K562 (cell line): ENCODE measurements at regions not wholly inside any gene's neighbourhood (a gene's known extent, or its start where the extent isn't known, plus 50 kb on each side); places are given as distances from the start of the nearest gene placed in this dataset.

Experiments used
- ASH1L ChIP-seq: fragments of 450-650 bp; IDR thresholded peaks from 2 replicates; pipeline ENCODE4 v1.6.1; 2018; ENCODE audit warnings: borderline replicate concordance, mild to moderate bottlenecking, low read depth; ENCODE audit not compliant: partially characterized antibody
- BCOR ChIP-seq: fragments of 450-650 bp; IDR thresholded peaks from 2 replicates; pipeline ENCODE4 v1.6.1; 2016
- CHCHD3 ChIP-seq: fragments of 250-450 bp; sonication (Bioruptor Pico); IDR thresholded peaks from 2 replicates; pipeline ENCODE4 v2.1.2; 2022; ENCODE audit warnings: mild to moderate bottlenecking
- CHD1 ChIP-seq: fragments of 200-600 bp; sonication (generic); IDR thresholded peaks from one replicate; pipeline ENCODE4 v1.6.1; 2012; ENCODE audit warnings: mild to moderate bottlenecking, moderate library complexity, low read length, inconsistent platforms
- DDX20 ChIP-seq: fragments of 450-650 bp; IDR thresholded peaks from 2 replicates; pipeline ENCODE4 v1.6.1; 2016; ENCODE audit warnings: missing genetic modification characterization, low read depth, mild to moderate bottlenecking, missing compliant biosample characterization, moderate library complexity
- ESRRB ChIP-seq: fragments of 250-450 bp; sonication (Bioruptor Pico); IDR thresholded peaks from 2 replicates; pipeline ENCODE4 v1.5.0; 2020; ENCODE audit warnings: mild to moderate bottlenecking, moderate library complexity, borderline replicate concordance
- GABPA ChIP-seq: fragments of 200-800 bp; sonication (Bioruptor generic); conservative IDR thresholded peaks from 2 replicates; pipeline ENCODE4 v1.6.1; 2016; ENCODE audit warnings: low read depth, missing genetic modification characterization, missing compliant biosample characterization
- HDAC1 ChIP-seq, 2 experiments: fragments of 450-650 bp; IDR thresholded peaks; 2 replicates each; pipeline ENCODE4 v1.6.1; 2016 to 2017; ENCODE audit warnings: inconsistent platforms in 1 of 2, mild to moderate bottlenecking in 1 of 2, moderate library complexity in 1 of 2
- MEIS2 ChIP-seq: fragments of 450-650 bp; IDR thresholded peaks from 2 replicates; pipeline ENCODE4 v1.6.1; 2014; ENCODE audit warnings: mild to moderate bottlenecking; ENCODE audit not compliant: partially characterized antibody
- POLR3G ChIP-seq: IDR thresholded peaks from 2 replicates; pipeline ENCODE4 v1.6.1; 2011; ENCODE audit not compliant: insufficient read length, insufficient replicate concordance; ENCODE audit errors: extremely low read depth
- SRSF9 ChIP-seq: fragments of 200-400 bp; formaldehyde crosslinking; IDR thresholded peaks from 2 replicates; pipeline ENCODE4 v1.6.1; 2017; ENCODE audit warnings: low read depth, low read length, borderline replicate concordance
- ZNF184 ChIP-seq: sonication (generic); formaldehyde crosslinking; IDR thresholded peaks from 2 replicates; pipeline ENCODE4 v1.5.0; 2020; ENCODE audit warnings: missing genetic modification reagents
- TF ChIP-seq, protein P1 (sequence below), 2 experiments: fragments of 450-650 bp; IDR thresholded peaks; 2 replicates each; pipeline ENCODE4 v1.6.1; 2016; ENCODE audit warnings: mild to moderate bottlenecking in 2 of 2, borderline replicate concordance in 1 of 2, low read depth in 1 of 2, moderate library complexity in 1 of 2
- TF ChIP-seq, protein P2 (sequence below): sonication (generic); formaldehyde crosslinking; IDR thresholded peaks from 2 replicates; pipeline ENCODE4 v1.8.1; 2022; ENCODE audit warnings: missing genetic modification reagents
- TF ChIP-seq, protein P3 (sequence below), 3 experiments: fragments of 200-800 bp in 1 of 3; sonication (Bioruptor generic) in 1 of 3; sonication (generic) in 1 of 3; formaldehyde crosslinking in 1 of 3; IDR thresholded peaks; 2 replicates each; pipeline versions ENCODE4 v1.6.1 to v1.8.0; 2016 to 2022; ENCODE audit warnings: mild to moderate bottlenecking in 2 of 3, missing compliant biosample characterization in 2 of 3, missing genetic modification characterization in 2 of 3, missing genetic modification reagents in 1 of 3
- TF ChIP-seq, protein P4 (sequence below): fragments of 450-650 bp; formaldehyde crosslinking; IDR thresholded peaks from 2 replicates; pipeline ENCODE4 v1.4.0; 2022; ENCODE audit warnings: mild to moderate bottlenecking, moderate library complexity

DNA sequence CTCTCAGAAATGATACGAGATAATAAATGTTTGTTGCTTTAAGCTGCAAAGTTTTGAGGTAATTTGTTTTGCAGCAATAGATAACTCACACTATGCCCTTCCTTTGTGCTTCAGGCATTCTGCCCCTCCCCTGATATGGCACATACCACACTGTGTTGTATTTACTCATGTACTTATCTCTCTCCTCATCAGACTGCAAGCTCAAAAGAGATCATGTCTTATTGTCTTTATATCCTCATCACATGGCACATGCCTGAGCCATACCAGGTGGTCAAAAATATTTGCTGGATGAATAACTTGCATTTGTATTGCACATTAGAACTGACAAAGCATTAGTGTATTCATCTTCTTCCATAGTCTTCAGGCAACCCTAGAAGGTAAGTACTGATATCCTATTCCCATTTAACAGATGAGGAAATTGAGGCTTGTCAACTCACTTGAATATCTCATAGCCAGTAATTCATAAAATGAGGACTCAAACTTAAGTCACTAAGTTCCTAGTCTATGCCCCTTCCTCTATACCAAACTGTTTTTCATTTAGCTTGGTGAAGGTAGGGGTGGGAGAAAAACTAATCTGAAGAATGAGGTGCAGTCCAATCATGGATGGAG is 83.9 kb upstream of the EED start (continued):
- TF ChIP-seq, protein P1, sequence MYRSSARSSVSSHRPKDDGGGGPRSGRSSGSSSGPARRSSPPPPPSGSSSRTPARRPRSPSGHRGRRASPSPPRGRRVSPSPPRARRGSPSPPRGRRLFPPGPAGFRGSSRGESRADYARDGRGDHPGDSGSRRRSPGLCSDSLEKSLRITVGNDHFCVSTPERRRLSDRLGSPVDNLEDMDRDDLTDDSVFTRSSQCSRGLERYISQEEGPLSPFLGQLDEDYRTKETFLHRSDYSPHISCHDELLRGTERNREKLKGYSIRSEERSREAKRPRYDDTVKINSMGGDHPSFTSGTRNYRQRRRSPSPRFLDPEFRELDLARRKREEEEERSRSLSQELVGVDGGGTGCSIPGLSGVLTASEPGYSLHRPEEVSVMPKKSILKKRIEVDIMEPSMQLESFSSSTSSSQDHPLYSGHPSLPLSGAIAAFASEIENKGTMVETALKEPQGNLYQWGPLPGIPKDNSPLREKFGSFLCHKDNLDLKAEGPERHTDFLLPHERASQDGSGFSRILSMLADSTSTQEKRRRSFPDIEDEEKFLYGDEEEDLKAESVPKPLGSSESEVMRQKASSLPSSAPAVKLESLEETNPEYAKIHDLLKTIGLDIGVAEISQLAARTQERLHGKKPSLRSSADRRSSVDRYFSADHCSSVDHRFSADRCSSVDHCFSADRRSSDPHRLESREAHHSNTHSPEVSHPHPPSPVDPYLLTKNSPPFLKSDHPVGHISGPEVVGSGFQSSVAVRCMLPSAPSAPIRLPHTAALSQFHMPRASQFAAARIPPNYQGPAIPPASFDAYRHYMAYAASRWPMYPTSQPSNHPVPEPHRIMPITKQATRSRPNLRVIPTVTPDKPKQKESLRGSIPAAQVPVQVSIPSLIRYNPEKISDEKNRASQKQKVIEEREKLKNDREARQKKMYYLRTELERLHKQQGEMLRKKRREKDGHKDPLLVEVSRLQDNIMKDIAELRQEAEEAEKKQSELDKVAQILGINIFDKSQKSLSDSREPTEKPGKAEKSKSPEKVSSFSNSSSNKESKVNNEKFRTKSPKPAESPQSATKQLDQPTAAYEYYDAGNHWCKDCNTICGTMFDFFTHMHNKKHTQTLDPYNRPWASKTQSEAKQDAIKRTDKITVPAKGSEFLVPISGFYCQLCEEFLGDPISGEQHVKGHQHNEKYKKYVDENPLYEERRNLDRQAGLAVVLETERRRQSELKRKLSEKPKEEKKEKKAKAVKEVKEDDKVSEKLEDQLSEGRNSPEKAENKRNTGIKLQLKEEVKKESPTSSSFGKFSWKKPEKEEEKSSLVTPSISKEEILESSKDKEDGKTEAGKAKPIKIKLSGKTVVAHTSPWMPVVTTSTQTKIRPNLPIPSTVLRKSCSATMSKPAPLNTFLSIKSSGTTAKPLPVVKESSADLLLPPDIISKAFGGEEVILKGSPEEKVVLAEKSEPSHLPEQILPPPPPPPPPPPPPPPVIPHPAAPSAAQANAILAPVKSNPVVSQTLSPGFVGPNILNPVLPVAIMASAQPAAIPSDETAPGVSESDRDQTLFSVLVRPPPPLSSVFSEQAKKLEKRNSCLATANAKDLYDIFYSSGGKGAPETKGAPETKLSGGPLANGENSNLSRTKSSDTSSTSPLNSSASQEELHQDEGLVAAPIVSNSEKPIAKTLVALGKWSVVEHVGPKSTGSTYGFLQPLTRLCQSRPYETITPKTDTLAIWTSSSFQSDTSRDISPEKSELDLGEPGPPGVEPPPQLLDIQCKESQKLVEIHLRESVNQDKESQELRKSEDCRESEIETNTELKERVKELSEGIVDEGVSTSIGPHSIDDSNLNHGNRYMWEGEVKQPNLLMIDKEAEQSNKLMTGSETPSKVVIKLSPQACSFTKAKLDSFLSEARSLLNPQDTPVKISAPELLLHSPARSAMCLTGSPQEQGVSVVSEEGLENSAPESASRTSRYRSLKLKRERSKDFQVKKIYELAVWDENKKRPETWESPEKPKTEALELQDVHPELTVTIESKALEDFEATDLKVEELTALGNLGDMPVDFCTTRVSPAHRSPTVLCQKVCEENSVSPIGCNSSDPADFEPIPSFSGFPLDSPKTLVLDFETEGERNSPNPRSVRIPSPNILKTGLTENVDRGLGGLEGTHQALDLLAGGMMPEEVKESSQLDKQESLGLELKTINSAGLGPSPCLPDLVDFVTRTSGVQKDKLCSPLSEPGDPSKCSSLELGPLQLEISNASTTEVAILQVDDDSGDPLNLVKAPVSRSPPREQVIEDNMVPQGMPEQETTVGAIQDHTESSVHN (IDR thresholded peaks at IDR 0.05; ENCODE audit: borderline replicate concordance in 1 of 2, low read depth in 1 of 2): no peak
- TF ChIP-seq DDX20 (tag) (no peak), CHD1 (no peak), MEIS2 (no peak), SRSF9 (no peak), ASH1L (no peak), CHCHD3 (CRISPR knock-in tag) (no peak), ESRRB (CRISPR knock-in tag) (no peak), GABPA (tag) (no peak), HDAC1 (IDR thresholded peaks at IDR 0.05) (peak; percentile 47 to 59; a peak in 2 of 4 replicates), BCOR (peak; percentile 98), ZNF184 (CRISPR knock-in tag) (no peak), POLR3G (no peak)
- TF ChIP-seq, protein P2, sequence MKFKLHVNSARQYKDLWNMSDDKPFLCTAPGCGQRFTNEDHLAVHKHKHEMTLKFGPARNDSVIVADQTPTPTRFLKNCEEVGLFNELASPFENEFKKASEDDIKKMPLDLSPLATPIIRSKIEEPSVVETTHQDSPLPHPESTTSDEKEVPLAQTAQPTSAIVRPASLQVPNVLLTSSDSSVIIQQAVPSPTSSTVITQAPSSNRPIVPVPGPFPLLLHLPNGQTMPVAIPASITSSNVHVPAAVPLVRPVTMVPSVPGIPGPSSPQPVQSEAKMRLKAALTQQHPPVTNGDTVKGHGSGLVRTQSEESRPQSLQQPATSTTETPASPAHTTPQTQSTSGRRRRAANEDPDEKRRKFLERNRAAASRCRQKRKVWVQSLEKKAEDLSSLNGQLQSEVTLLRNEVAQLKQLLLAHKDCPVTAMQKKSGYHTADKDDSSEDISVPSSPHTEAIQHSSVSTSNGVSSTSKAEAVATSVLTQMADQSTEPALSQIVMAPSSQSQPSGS: no peak
- TF ChIP-seq, protein P3, sequence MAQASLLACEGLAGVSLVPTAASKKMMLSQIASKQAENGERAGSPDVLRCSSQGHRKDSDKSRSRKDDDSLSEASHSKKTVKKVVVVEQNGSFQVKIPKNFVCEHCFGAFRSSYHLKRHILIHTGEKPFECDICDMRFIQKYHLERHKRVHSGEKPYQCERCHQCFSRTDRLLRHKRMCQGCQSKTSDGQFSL (CRISPR knock-in tag; IDR thresholded peaks at IDR 0.05): no peak
- TF ChIP-seq, protein P3 (tag; IDR thresholded peaks at IDR 0.05): no peak
- TF ChIP-seq, protein P4, sequence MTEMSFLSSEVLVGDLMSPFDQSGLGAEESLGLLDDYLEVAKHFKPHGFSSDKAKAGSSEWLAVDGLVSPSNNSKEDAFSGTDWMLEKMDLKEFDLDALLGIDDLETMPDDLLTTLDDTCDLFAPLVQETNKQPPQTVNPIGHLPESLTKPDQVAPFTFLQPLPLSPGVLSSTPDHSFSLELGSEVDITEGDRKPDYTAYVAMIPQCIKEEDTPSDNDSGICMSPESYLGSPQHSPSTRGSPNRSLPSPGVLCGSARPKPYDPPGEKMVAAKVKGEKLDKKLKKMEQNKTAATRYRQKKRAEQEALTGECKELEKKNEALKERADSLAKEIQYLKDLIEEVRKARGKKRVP: no peak
